K562 (cell line): ENCODE measurements at regions not wholly inside any gene's neighbourhood (a gene's known extent, or its start where the extent isn't known, plus 50 kb on each side); places are given as distances from the start of the nearest gene placed in this dataset.

Experiments used
- CEBPG ChIP-seq, 3 experiments: fragments of 200-800 bp in 1 of 3; sonication (Bioruptor generic) in 1 of 3; sonication (generic) in 1 of 3; formaldehyde crosslinking in 1 of 3; IDR thresholded peaks in 2 of 3; conservative IDR thresholded peaks in 1 of 3; 2 replicates each; pipeline versions ENCODE4 v1.6.1 to v1.8.0; 2016 to 2022; ENCODE audit warnings: missing compliant biosample characterization in 2 of 3, missing genetic modification characterization in 2 of 3, mild to moderate bottlenecking in 1 of 3, missing genetic modification reagents in 1 of 3
- GATA2 ChIP-seq: sonication (generic); formaldehyde crosslinking; IDR thresholded peaks from 2 replicates; pipeline ENCODE4 v1.4.0; 2020; ENCODE audit warnings: mild to moderate bottlenecking, missing genetic modification reagents
- MAFK ChIP-seq: IDR thresholded peaks from 2 replicates; pipeline ENCODE4 v1.6.1; 2011; ENCODE audit warnings: low read length, improper control_type of control experiment
- MEIS2 ChIP-seq: fragments of 450-650 bp; IDR thresholded peaks from 2 replicates; pipeline ENCODE4 v1.6.1; 2014; ENCODE audit warnings: mild to moderate bottlenecking; ENCODE audit not compliant: partially characterized antibody
- SPI1 ChIP-seq: IDR thresholded peaks from 2 replicates; pipeline ENCODE4 v1.6.1; 2011; ENCODE audit warnings: low read depth, low read length, control low read depth, borderline replicate concordance
- TAL1 ChIP-seq: fragments of 450-650 bp; IDR thresholded peaks from 2 replicates; pipeline ENCODE4 v1.6.1; 2016; ENCODE audit warnings: mild to moderate bottlenecking
- TGIF2 ChIP-seq: sonication (generic); formaldehyde crosslinking; IDR thresholded peaks from 2 replicates; pipeline ENCODE4 v1.8.1; 2022; ENCODE audit warnings: mild to moderate bottlenecking, missing genetic modification reagents, moderate library complexity
- TRIM24 ChIP-seq, 2 experiments: fragments of 450-650 bp; IDR thresholded peaks; 2 replicates each; pipeline ENCODE4 v1.6.1; 2016
- TF ChIP-seq, protein P1 (sequence below), 2 experiments: fragments of 450-650 bp in 1 of 2; sonication (generic) in 1 of 2; formaldehyde crosslinking in 1 of 2; IDR thresholded peaks; 2 replicates each; pipeline versions ENCODE4 v1.7.1 to v1.9.0; 2016 to 2022; ENCODE audit warnings: inconsistent platforms in 1 of 2, mild to moderate bottlenecking in 1 of 2, missing genetic modification reagents in 1 of 2
- TF ChIP-seq, protein P2 (sequence below), 2 experiments: IDR thresholded peaks in 1 of 2; conservative IDR thresholded peaks in 1 of 2; 2 replicates each; pipeline ENCODE4 v1.6.1; 2016; ENCODE audit warnings: low read depth in 2 of 2, mild to moderate bottlenecking in 1 of 2, missing compliant biosample characterization in 1 of 2, missing genetic modification characterization in 1 of 2, moderate library complexity in 1 of 2
- TF ChIP-seq, protein P3 (sequence below): sonication (generic); formaldehyde crosslinking; IDR thresholded peaks from 2 replicates; pipeline ENCODE4 v1.8.1; 2023; ENCODE audit warnings: mild to moderate bottlenecking, missing genetic modification reagents

DNA sequence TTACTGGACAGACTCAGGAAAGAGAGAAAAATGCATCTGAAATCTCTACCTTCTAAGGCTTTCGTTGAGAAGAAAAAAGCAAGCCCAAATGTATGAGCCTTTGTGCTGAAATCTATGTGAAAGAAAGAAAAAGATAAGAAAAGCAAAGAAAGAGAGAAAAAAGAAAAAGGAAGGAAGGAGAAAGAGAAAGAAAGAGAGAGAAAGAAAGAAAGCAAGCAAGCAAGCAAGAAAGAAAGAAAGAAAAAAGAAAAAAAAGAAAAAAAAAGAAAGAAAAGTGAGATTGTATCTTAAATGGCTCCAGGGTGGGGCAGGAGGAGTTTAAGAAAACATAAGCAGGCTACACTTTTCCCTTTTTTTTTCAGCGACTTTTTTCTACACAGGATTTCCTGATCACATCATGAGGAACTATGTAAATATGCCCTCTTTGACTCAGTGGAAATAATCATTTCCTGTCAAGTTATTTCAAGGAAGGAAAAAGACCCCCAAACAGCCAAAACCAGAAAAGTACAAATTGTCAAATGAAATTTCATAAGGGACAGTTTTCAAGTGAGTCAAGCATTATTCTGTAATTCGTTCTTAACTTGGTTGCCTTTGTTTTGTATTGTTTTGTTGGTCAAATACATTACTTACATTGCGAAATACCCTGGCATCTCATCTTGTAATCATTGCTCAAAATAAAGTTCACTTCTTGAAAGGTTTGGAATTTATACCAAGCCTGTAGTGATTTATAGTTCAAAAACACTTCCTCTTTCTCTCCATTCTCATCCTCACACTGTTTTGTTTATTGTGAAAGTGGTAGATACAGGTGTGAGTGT lies 79.5 kb upstream of the RNF217 start (continued):
- TF ChIP-seq, protein P1, sequence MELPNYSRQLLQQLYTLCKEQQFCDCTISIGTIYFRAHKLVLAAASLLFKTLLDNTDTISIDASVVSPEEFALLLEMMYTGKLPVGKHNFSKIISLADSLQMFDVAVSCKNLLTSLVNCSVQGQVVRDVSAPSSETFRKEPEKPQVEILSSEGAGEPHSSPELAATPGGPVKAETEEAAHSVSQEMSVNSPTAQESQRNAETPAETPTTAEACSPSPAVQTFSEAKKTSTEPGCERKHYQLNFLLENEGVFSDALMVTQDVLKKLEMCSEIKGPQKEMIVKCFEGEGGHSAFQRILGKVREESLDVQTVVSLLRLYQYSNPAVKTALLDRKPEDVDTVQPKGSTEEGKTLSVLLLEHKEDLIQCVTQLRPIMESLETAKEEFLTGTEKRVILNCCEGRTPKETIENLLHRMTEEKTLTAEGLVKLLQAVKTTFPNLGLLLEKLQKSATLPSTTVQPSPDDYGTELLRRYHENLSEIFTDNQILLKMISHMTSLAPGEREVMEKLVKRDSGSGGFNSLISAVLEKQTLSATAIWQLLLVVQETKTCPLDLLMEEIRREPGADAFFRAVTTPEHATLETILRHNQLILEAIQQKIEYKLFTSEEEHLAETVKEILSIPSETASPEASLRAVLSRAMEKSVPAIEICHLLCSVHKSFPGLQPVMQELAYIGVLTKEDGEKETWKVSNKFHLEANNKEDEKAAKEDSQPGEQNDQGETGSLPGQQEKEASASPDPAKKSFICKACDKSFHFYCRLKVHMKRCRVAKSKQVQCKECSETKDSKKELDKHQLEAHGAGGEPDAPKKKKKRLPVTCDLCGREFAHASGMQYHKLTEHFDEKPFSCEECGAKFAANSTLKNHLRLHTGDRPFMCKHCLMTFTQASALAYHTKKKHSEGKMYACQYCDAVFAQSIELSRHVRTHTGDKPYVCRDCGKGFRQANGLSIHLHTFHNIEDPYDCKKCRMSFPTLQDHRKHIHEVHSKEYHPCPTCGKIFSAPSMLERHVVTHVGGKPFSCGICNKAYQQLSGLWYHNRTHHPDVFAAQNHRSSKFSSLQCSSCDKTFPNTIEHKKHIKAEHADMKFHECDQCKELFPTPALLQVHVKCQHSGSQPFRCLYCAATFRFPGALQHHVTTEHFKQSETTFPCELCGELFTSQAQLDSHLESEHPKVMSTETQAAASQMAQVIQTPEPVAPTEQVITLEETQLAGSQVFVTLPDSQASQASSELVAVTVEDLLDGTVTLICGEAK (IDR thresholded peaks at IDR 0.05) = peak; percentile 42; the same call in 1 of the 2 replicates
- TF ChIP-seq, protein P1 (CRISPR knock-in tag; IDR thresholded peaks at IDR 0.05) = no peak
- TF ChIP-seq TRIM24 (IDR thresholded peaks at IDR 0.05) (0 out of 4 replicates have a peak, but pooled peaks of 1 of the 2 experiments have one; percentile 26), MAFK (no peak), SPI1 (peak; percentile 73), GATA2 (CRISPR knock-in tag) (no peak), MEIS2 (peak; percentile 81), CEBPG (CRISPR knock-in tag; IDR thresholded peaks at IDR 0.05) (no peak), CEBPG (tag; conservative IDR thresholded peaks at IDR 0.05 in 1 of 2, IDR thresholded peaks at IDR 0.05 in 1 of 2) (peak; percentile 73 to 94), TGIF2 (CRISPR knock-in tag) (no peak), TAL1 (0 out of 2 replicates have a peak, but pooled peaks have one; percentile 7)
- TF ChIP-seq, protein P2, sequence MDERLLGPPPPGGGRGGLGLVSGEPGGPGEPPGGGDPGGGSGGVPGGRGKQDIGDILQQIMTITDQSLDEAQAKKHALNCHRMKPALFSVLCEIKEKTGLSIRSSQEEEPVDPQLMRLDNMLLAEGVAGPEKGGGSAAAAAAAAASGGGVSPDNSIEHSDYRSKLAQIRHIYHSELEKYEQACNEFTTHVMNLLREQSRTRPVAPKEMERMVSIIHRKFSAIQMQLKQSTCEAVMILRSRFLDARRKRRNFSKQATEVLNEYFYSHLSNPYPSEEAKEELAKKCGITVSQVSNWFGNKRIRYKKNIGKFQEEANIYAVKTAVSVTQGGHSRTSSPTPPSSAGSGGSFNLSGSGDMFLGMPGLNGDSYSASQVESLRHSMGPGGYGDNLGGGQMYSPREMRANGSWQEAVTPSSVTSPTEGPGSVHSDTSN (CRISPR knock-in tag; IDR thresholded peaks at IDR 0.05; ENCODE audit: low read depth) = no peak
- TF ChIP-seq, protein P2 (tag; conservative IDR thresholded peaks at IDR 0.05; ENCODE audit: low read depth) = peak; percentile 81
- TF ChIP-seq, protein P3, sequence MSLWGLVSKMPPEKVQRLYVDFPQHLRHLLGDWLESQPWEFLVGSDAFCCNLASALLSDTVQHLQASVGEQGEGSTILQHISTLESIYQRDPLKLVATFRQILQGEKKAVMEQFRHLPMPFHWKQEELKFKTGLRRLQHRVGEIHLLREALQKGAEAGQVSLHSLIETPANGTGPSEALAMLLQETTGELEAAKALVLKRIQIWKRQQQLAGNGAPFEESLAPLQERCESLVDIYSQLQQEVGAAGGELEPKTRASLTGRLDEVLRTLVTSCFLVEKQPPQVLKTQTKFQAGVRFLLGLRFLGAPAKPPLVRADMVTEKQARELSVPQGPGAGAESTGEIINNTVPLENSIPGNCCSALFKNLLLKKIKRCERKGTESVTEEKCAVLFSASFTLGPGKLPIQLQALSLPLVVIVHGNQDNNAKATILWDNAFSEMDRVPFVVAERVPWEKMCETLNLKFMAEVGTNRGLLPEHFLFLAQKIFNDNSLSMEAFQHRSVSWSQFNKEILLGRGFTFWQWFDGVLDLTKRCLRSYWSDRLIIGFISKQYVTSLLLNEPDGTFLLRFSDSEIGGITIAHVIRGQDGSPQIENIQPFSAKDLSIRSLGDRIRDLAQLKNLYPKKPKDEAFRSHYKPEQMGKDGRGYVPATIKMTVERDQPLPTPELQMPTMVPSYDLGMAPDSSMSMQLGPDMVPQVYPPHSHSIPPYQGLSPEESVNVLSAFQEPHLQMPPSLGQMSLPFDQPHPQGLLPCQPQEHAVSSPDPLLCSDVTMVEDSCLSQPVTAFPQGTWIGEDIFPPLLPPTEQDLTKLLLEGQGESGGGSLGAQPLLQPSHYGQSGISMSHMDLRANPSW (CRISPR knock-in tag) = no peak
